H9 (cell line): ENCODE measurements at regions not wholly inside any gene's neighbourhood (a gene's known extent, or its start where the extent isn't known, plus 50 kb on each side); places are given as distances from the start of the nearest gene placed in this dataset.

Experiments
- DNase-seq: peaks from one replicate; pipeline ENCODE4 v3.0.0-alpha.2; 2017
- H2AFZ ChIP-seq: one replicate; pipeline ENCODE4 v1.6.1; 2013; ENCODE audit warnings: mild to moderate bottlenecking, low read length, control low read depth, moderate library complexity
- H2AK5ac ChIP-seq: 2 replicates; pipeline ENCODE4 v1.6.1; 2013; ENCODE audit warnings: low read length, control low read depth, mixed read lengths; ENCODE audit not compliant: insufficient read length
- H2BK120ac ChIP-seq: one replicate; pipeline ENCODE4 v1.6.1; 2013; ENCODE audit warnings: low read depth, mild to moderate bottlenecking, low read length, control low read depth, inconsistent platforms; ENCODE audit not compliant: poor library complexity, severe bottlenecking
- H2BK12ac ChIP-seq: 2 replicates; pipeline ENCODE4 v1.6.1; 2013; ENCODE audit warnings: low read length, control low read depth, mixed read lengths, low read depth; ENCODE audit not compliant: insufficient read length
- H2BK15ac ChIP-seq: 2 replicates; pipeline ENCODE4 v1.6.1; 2013; ENCODE audit warnings: low read depth, low read length, control low read depth
- H2BK20ac ChIP-seq: one replicate; pipeline ENCODE4 v1.6.1; 2013; ENCODE audit warnings: low read depth, mild to moderate bottlenecking, low read length, control low read depth, inconsistent platforms; ENCODE audit not compliant: poor library complexity, severe bottlenecking
- H2BK5ac ChIP-seq: 2 replicates; pipeline ENCODE4 v1.6.1; 2013; ENCODE audit warnings: low read length, control low read depth, mixed read lengths; ENCODE audit not compliant: insufficient read length
- H3K14ac ChIP-seq: 2 replicates; pipeline ENCODE4 v1.6.1; 2013; ENCODE audit warnings: low read length, control low read depth; ENCODE audit not compliant: insufficient read depth
- H3K18ac ChIP-seq: 2 replicates; pipeline ENCODE4 v1.6.1; 2013; ENCODE audit warnings: low read depth, mild to moderate bottlenecking, mixed read lengths, low read length, control low read depth; ENCODE audit not compliant: insufficient read length
- H3K23ac ChIP-seq: 2 replicates; pipeline ENCODE4 v1.6.1; 2013; ENCODE audit warnings: low read length, control low read depth, mixed read lengths, low read depth; ENCODE audit not compliant: insufficient read length
- H3K23me2 ChIP-seq: 2 replicates; pipeline ENCODE4 v1.6.1; 2013; ENCODE audit warnings: low read depth, mild to moderate bottlenecking, mixed read lengths, low read length, control low read depth; ENCODE audit not compliant: insufficient read length, poor library complexity, severe bottlenecking
- H3K27ac ChIP-seq: 2 replicates; pipeline ENCODE4 v1.5.1; 2013; ENCODE audit warnings: low read length, control low read depth, mixed read lengths, low read depth; ENCODE audit not compliant: insufficient read length
- H3K27me3 ChIP-seq: 2 replicates; pipeline ENCODE4 v1.6.1; 2013; ENCODE audit warnings: low read length, control low read depth, inconsistent platforms; ENCODE audit not compliant: insufficient read depth
- H3K4ac ChIP-seq: 2 replicates; pipeline ENCODE4 v1.6.1; 2013; ENCODE audit warnings: low read depth, mild to moderate bottlenecking, control low read depth, inconsistent platforms, low read length, moderate library complexity
- H3K4me1 ChIP-seq: 2 replicates; pipeline ENCODE4 v1.6.1; 2013; ENCODE audit warnings: low read length, control low read depth, inconsistent platforms; ENCODE audit not compliant: insufficient read depth
- H3K4me2 ChIP-seq: 2 replicates; pipeline ENCODE4 v1.6.1; 2013; ENCODE audit warnings: low read length, control low read depth, mixed read lengths; ENCODE audit not compliant: insufficient read length, insufficient read depth
- H3K56ac ChIP-seq: 2 replicates; pipeline ENCODE4 v1.6.1; 2013; ENCODE audit warnings: low read depth, mild to moderate bottlenecking, mixed read lengths, low read length, control low read depth; ENCODE audit not compliant: insufficient read length
- H3K79me1 ChIP-seq: 2 replicates; pipeline ENCODE4 v1.6.1; 2013; ENCODE audit warnings: low read depth, mild to moderate bottlenecking, moderate library complexity, low read length, control low read depth, inconsistent platforms; ENCODE audit not compliant: insufficient read depth, poor library complexity, severe bottlenecking
- H3K79me2 ChIP-seq: 2 replicates; pipeline ENCODE4 v1.6.1; 2013; ENCODE audit warnings: low read length, control low read depth, inconsistent platforms; ENCODE audit not compliant: insufficient read depth
- H3K9ac ChIP-seq: 2 replicates; pipeline ENCODE4 v1.6.1; 2013; ENCODE audit warnings: low read length, control low read depth, mixed read lengths; ENCODE audit not compliant: insufficient read length; ENCODE audit errors: extremely low read depth
- H3K9me3 ChIP-seq: one replicate; pipeline ENCODE4 v1.6.1; 2013; ENCODE audit warnings: low read depth, low read length, inconsistent platforms; ENCODE audit not compliant: control insufficient read depth
- H3T11ph ChIP-seq: one replicate; pipeline ENCODE4 v1.6.1; 2013; ENCODE audit warnings: mild to moderate bottlenecking, low read length, control low read depth, inconsistent platforms
- H4K20me1 ChIP-seq: one replicate; pipeline ENCODE4 v1.6.1; 2013; ENCODE audit not compliant: control insufficient read depth, insufficient read length, insufficient read depth
- H4K5ac ChIP-seq: 2 replicates; pipeline ENCODE4 v1.6.1; 2013; ENCODE audit warnings: low read depth, mild to moderate bottlenecking, mixed read lengths, low read length, control low read depth; ENCODE audit not compliant: insufficient read length
- H4K8ac ChIP-seq: replicated peaks from 2 replicates; pipeline ENCODE4 v1.6.1; 2013; ENCODE audit warnings: low read length, control low read depth, mixed read lengths, low read depth; ENCODE audit not compliant: insufficient read length
- H4K91ac ChIP-seq: 2 replicates; pipeline ENCODE4 v1.6.1; 2013; ENCODE audit warnings: low read depth, mild to moderate bottlenecking, moderate library complexity, mixed read lengths, low read length, control low read depth; ENCODE audit not compliant: insufficient read length
- H3K27ac Mint-ChIP-seq, 3 experiments: 2 replicates in 2 of 3; 3 replicates in 1 of 3; pipeline ENCODE4 v1.8.0; 2020 to 2021; ENCODE audit warnings: mixed read lengths in 3 of 3, mild to moderate bottlenecking in 1 of 3, moderate library complexity in 1 of 3
- H3K27me3 Mint-ChIP-seq: 2 replicates; pipeline ENCODE4 v1.8.0; 2021; ENCODE audit warnings: low read depth, mild to moderate bottlenecking, moderate library complexity, mixed read lengths
- H3K36me3 Mint-ChIP-seq, 3 experiments: 2 replicates in 2 of 3; 3 replicates in 1 of 3; pipeline ENCODE4 v1.8.0; 2020 to 2021; ENCODE audit warnings: low read depth in 3 of 3, mixed read lengths in 3 of 3; ENCODE audit not compliant: insufficient read depth in 1 of 3
- H3K4me1 Mint-ChIP-seq, 2 experiments: 2 replicates each; pipeline ENCODE4 v1.8.0; 2020; ENCODE audit warnings: mixed read lengths in 2 of 2
- H3K4me3 Mint-ChIP-seq, 2 experiments: 2 replicates in 1 of 2; 3 replicates in 1 of 2; pipeline ENCODE4 v1.8.0; 2020 to 2021; ENCODE audit warnings: mild to moderate bottlenecking in 2 of 2, mixed read lengths in 2 of 2, moderate library complexity in 1 of 2
- H3K9me3 Mint-ChIP-seq, 2 experiments: 2 replicates in 1 of 2; 3 replicates in 1 of 2; pipeline ENCODE4 v1.8.0; 2020; ENCODE audit warnings: mild to moderate bottlenecking in 2 of 2, mixed read lengths in 2 of 2, moderate library complexity in 1 of 2
- CTCF ChIP-seq: fragments of 200-600 bp; sonication (generic); conservative IDR thresholded peaks from 3 replicates; pipeline ENCODE4 v1.8.0; 2021; ENCODE audit warnings: antibody characterized with exemption, mild to moderate bottlenecking
- WGBS: extraction: QIAGEN DNeasy Blood & Tissue Kit; methylation state at CpG from one replicate; pipeline ENCODE4 v1.1.7; 2013; ENCODE audit warnings: missing lambda C conversion rate, low lambda C conversion rate, mixed read lengths; ENCODE audit not compliant: insufficient read length; ENCODE audit errors: extremely low coverage; 5-methylcytosine and 5-hydroxymethylcytosine counted together

- Mint-ChIP-seq H3K4me1 (peaks cover 24 to 28% of the 10 kb centered on the region in 2 experiments), H3K27me3 (no peaks in the 10 kb centered on the region), H3K9me3 (no peaks in the 10 kb centered on the region; a peak in 1 of 5 replicates), H3K4me3 (no peak overlapping the region), H3K36me3 (0 out of 7 replicates have a peak, but pooled peaks cover 0 to 4% (median 0%) of the 10 kb centered on the region in 3 experiments), H3K27ac (0 out of 7 replicates have a peak overlapping the region, but pooled peaks of 1 of the 3 experiments have one; percentile 25)
- Histone ChIP-seq H3T11ph (no peak overlapping the region), H2AK5ac (no peak overlapping the region), H4K5ac (no peak overlapping the region), H2BK15ac (no peak overlapping the region), H2BK5ac (no peak overlapping the region), H3K4ac (no peak overlapping the region), H2BK120ac (no peak overlapping the region), H4K91ac (no peak overlapping the region), H3K14ac (no peak overlapping the region), H3K79me2 (no peaks in the 10 kb centered on the region), H3K23ac (no peak overlapping the region), H2BK12ac (no peak overlapping the region), H3K9me3 (no peaks in the 10 kb centered on the region), H4K20me1 (no peaks in the 10 kb centered on the region), H3K4me1 (no peaks in the 10 kb centered on the region), H3K56ac (no peak overlapping the region), H3K79me1 (no peaks in the 10 kb centered on the region), H3K9ac (no peak overlapping the region), H4K8ac (no peak overlapping the region), H3K23me2 (no peaks in the 10 kb centered on the region), H3K18ac (no peak overlapping the region), H3K27me3 (no peaks in the 10 kb centered on the region), H2BK20ac (no peak overlapping the region), H2AFZ (no peak overlapping the region), H3K27ac (no peak overlapping the region), H3K4me2 (no peak overlapping the region)
- TF ChIP-seq CTCF, result no peak
- DNase-seq, result no peak
- WGBS, result 100% methylated on average over 2 of the region's 5 CpGs
These were observed 179.5 kb downstream of the ZFP64 start for GRCh38 chr20:52012079-52012478.
